ENCODE measurements at regions not wholly inside any gene's neighbourhood (a gene's known extent, or its start where the extent isn't known, plus 50 kb on each side); places are given as distances from the start of the nearest gene placed in this dataset.

- ChIA-PET CTCF (no interaction called here), POLR2A (no interaction called here)
- Mint-ChIP-seq H3K4me1 (ENCODE audit: low read depth) (no peaks in the 10 kb centered on the region), H3K9me3 (peaks cover 8% of the 10 kb centered on the region), H3K27ac (no peak overlapping the region), H3K4me3 (no peak overlapping the region), H3K27me3 (no peaks in the 10 kb centered on the region), H3K36me3 (ENCODE audit: low read depth) (no peaks in the 10 kb centered on the region)
- no peak for ATAC-seq
- no peak for DNase-seq
- no peak for TF ChIP-seq CTCF (IDR thresholded peaks at IDR 0.05)
- intact Hi-C loops (cut with micrococcal nuclease) = no loop called here
These were observed 650.8 kb downstream of the MCTP2 start for GRCh38 chr15:94882071-94882712.

GRCh38 chr15:94887391-94887790 is 656.0 kb downstream of the MCTP2 start:
- intact Hi-C loops (cut with micrococcal nuclease) = no loop called here
- DNase-seq = no peak
- H3K4me3 Mint-ChIP-seq = no peak overlapping the region

GRCh38 chr15:94889153-94889552 is 657.8 kb downstream of the MCTP2 start:
- no peak for ATAC-seq
- TF ChIP-seq CTCF (IDR thresholded peaks at IDR 0.05) = no peak
- POLR2A ChIA-PET = no interaction called here
- H3K9me3 Mint-ChIP-seq = no peaks in the 10 kb centered on the region
- CTCF ChIA-PET = no interaction called here
- H3K36me3 Mint-ChIP-seq (ENCODE audit: low read depth) = no peaks in the 10 kb centered on the region
- no peak overlapping the region for H3K4me3 Mint-ChIP-seq
- intact Hi-C loops (cut with micrococcal nuclease) = no loop called here
- DNase-seq = no peak
- H3K27me3 Mint-ChIP-seq = no peaks in the 10 kb centered on the region
- no peaks in the 10 kb centered on the region for H3K4me1 Mint-ChIP-seq (ENCODE audit: low read depth)
- H3K27ac Mint-ChIP-seq = no peak overlapping the region

More at GRCh38 chr15:94887391-94887790, 656.0 kb downstream of the MCTP2 start:
- no peaks in the 10 kb centered on the region for H3K9me3 Mint-ChIP-seq
- no peak overlapping the region for H3K27ac Mint-ChIP-seq
- no peaks in the 10 kb centered on the region for H3K27me3 Mint-ChIP-seq
- no peak for ATAC-seq
- ChIA-PET CTCF (no interaction called here), POLR2A (no interaction called here)
- H3K36me3 Mint-ChIP-seq (ENCODE audit: low read depth) = no peaks in the 10 kb centered on the region
- no peak for TF ChIP-seq CTCF (IDR thresholded peaks at IDR 0.05)
- H3K4me1 Mint-ChIP-seq (ENCODE audit: low read depth) = no peaks in the 10 kb centered on the region

- POLR2A ChIA-PET = no interaction called here
- no peak overlapping the region for H3K4me3 Mint-ChIP-seq
- H3K4me1 Mint-ChIP-seq (ENCODE audit: low read depth) = no peaks in the 10 kb centered on the region
- TF ChIP-seq CTCF (IDR thresholded peaks at IDR 0.05) = no peak
- intact Hi-C loops (cut with micrococcal nuclease) = no loop called here
- CTCF ChIA-PET = no interaction called here
- no peaks in the 10 kb centered on the region for H3K27me3 Mint-ChIP-seq
- H3K27ac Mint-ChIP-seq = no peak overlapping the region
- DNase-seq (no peak), ATAC-seq (no peak)
- H3K36me3 Mint-ChIP-seq (ENCODE audit: low read depth) = no peaks in the 10 kb centered on the region
- H3K9me3 Mint-ChIP-seq = no peaks in the 10 kb centered on the region
These were observed 661.7 kb downstream of the MCTP2 start for GRCh38 chr15:94893091-94893490.

- no peak overlapping the region for H3K4me3 Mint-ChIP-seq
- CTCF ChIA-PET = no interaction called here
- H3K27me3 Mint-ChIP-seq = no peaks in the 10 kb centered on the region
- ATAC-seq = no peak
- no peak for DNase-seq
- TF ChIP-seq CTCF (IDR thresholded peaks at IDR 0.05) = no peak
- no peaks in the 10 kb centered on the region for H3K4me1 Mint-ChIP-seq (ENCODE audit: low read depth)
- POLR2A ChIA-PET = no interaction called here
- H3K27ac Mint-ChIP-seq = no peak overlapping the region
- no peaks in the 10 kb centered on the region for H3K36me3 Mint-ChIP-seq (ENCODE audit: low read depth)
- intact Hi-C loops (cut with micrococcal nuclease) = no loop called here
- H3K9me3 Mint-ChIP-seq = no peaks in the 10 kb centered on the region
These were observed 662.7 kb downstream of the MCTP2 start for GRCh38 chr15:94894056-94894455.

Data from activated CD8-positive, alpha-beta T cell treated with anti-CD3 and anti-CD28 coated beads for 36 hours (primary cell).